ENCODE measurements at regions not wholly inside any gene's neighbourhood (a gene's known extent, or its start where the extent isn't known, plus 50 kb on each side); places are given as distances from the start of the nearest gene placed in this dataset.

DNA sequence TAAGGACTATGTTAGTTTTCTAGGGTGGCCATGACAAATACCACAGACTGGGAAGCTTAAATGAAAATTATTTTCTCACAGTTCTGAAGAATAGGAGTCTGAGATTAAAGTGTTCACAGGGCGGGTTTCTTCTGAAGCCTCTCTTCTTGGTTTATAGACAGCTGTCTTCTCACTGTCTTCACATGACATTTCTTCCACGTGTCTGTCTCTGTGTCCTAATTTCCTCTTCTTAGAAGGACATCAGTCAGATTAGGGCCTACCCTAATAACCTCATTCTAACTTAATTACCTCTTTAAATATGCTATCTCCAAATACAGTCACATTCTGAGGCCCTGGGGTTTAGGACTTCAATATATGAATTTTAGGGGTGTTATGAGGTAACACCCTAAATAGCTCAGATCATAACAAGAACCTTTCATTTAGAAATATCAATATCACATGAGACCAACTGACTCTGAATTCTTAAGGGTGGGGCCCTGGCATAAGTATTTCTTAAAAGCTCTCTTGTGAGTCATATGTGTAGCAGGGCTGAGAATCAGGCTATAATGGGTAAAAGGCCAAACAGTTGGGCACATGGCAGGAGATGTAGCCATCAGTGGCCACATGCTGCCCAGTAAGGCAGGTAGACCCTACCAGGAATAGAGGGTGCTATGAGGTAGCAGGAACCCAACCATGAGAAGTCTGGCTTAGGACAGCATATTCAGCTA is 62.0 kb upstream of the TENT5A start:
- Mint-ChIP-seq H3K4me1 (peaks cover 16% of the 10 kb centered on the region), H3K27ac (no peak overlapping the region), H3K36me3 (no peaks in the 10 kb centered on the region), H3K27me3 (ENCODE audit: low read depth) (no peaks in the 10 kb centered on the region), H3K9me3 (no peaks in the 10 kb centered on the region), H3K4me3 (no peak overlapping the region)
- TF ChIP-seq, protein P1, sequence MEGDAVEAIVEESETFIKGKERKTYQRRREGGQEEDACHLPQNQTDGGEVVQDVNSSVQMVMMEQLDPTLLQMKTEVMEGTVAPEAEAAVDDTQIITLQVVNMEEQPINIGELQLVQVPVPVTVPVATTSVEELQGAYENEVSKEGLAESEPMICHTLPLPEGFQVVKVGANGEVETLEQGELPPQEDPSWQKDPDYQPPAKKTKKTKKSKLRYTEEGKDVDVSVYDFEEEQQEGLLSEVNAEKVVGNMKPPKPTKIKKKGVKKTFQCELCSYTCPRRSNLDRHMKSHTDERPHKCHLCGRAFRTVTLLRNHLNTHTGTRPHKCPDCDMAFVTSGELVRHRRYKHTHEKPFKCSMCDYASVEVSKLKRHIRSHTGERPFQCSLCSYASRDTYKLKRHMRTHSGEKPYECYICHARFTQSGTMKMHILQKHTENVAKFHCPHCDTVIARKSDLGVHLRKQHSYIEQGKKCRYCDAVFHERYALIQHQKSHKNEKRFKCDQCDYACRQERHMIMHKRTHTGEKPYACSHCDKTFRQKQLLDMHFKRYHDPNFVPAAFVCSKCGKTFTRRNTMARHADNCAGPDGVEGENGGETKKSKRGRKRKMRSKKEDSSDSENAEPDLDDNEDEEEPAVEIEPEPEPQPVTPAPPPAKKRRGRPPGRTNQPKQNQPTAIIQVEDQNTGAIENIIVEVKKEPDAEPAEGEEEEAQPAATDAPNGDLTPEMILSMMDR (IDR thresholded peaks at IDR 0.05; ENCODE audit: unreplicated experiment): no peak
- no peak for DNase-seq (ENCODE audit: low spot score in 2 of 2, unreplicated experiment in 2 of 2)

DNA sequence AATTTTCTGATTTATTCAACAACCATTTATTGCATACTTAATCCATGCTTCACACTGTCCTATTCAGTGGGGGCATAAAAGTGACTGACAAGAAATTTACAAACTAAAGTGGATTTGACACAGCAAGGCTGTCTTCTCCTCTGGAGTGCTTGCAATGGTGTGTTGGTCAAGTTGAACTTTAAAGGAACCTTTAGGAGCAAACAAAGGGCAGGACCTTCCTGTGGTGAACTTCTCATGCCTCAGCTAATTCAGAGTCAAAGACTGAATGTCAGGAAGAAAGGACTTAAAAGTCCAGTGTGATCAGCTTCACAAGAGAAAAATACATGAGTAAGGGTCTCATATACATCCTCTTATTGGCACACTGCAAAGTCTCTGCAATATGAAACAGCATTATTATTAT is 60.8 kb upstream of the TENT5A start:
- H3K9me3 Mint-ChIP-seq: no peaks in the 10 kb centered on the region
- H3K36me3 Mint-ChIP-seq: no peaks in the 10 kb centered on the region
- no peaks in the 10 kb centered on the region for H3K27me3 Mint-ChIP-seq (ENCODE audit: low read depth)
- TF ChIP-seq, protein P1 (IDR thresholded peaks at IDR 0.05; ENCODE audit: unreplicated experiment): no peak
- H3K4me3 Mint-ChIP-seq: no peak overlapping the region
- no peak overlapping the region for H3K27ac Mint-ChIP-seq
- no peak for DNase-seq (ENCODE audit: low spot score in 2 of 2, unreplicated experiment in 2 of 2)
- peaks cover 19% of the 10 kb centered on the region for H3K4me1 Mint-ChIP-seq

DNA sequence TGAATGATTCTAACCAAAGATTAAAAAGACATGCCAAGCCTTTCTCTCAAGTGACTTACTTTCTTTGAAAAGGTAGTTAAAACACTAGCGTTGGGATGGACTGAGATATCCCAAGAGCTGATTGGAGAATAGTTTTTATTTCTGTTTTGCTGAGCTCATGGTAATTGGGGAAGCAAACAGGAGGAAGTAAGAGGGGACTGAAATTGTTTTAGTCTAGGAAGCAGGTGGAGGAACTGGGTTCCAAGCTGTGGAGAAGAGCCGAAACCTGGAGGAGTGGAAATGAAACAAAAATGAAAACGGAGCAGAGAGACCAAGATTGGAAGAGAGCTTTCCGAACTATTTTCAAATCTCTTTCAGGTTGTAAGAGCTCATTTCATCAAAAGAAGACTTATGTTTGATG is 59.9 kb upstream of the TENT5A start:
- TF ChIP-seq, protein P1 (IDR thresholded peaks at IDR 0.05; ENCODE audit: unreplicated experiment): no peak
- DNase-seq (ENCODE audit: low spot score in 2 of 2, unreplicated experiment in 2 of 2): no peak
- Mint-ChIP-seq H3K4me3 (no peak overlapping the region), H3K27ac (no peak overlapping the region), H3K27me3 (ENCODE audit: low read depth) (no peaks in the 10 kb centered on the region), H3K36me3 (no peaks in the 10 kb centered on the region), H3K4me1 (peaks cover 19% of the 10 kb centered on the region), H3K9me3 (no peaks in the 10 kb centered on the region)

GRCh38 chr6:81808851-81809570 is 56.5 kb upstream of the TENT5A start:
- Mint-ChIP-seq H3K36me3 (no peaks in the 10 kb centered on the region), H3K9me3 (no peaks in the 10 kb centered on the region), H3K27me3 (ENCODE audit: low read depth) (no peaks in the 10 kb centered on the region), H3K4me1 (peaks cover 10% of the 10 kb centered on the region), H3K4me3 (peak overlapping the region; percentile 7), H3K27ac (peak overlapping the region; percentile 13)
- TF ChIP-seq, protein P1 (IDR thresholded peaks at IDR 0.05; ENCODE audit: unreplicated experiment): no peak
- no peak for DNase-seq (ENCODE audit: low spot score in 2 of 2, unreplicated experiment in 2 of 2)

GRCh38 chr6:81806793-81807565 is 54.5 kb upstream of the TENT5A start:
- no peak overlapping the region for H3K27ac Mint-ChIP-seq

More at GRCh38 chr6:81806793-81807565, 54.5 kb upstream of the TENT5A start:
- DNase-seq (ENCODE audit: low spot score in 2 of 2, unreplicated experiment in 2 of 2): no peak
- TF ChIP-seq, protein P1 (IDR thresholded peaks at IDR 0.05; ENCODE audit: unreplicated experiment): no peak
- no peaks in the 10 kb centered on the region for H3K9me3 Mint-ChIP-seq
- H3K27me3 Mint-ChIP-seq (ENCODE audit: low read depth): no peaks in the 10 kb centered on the region
- no peak overlapping the region for H3K4me3 Mint-ChIP-seq
- peaks cover 10% of the 10 kb centered on the region for H3K4me1 Mint-ChIP-seq
- no peaks in the 10 kb centered on the region for H3K36me3 Mint-ChIP-seq

Measured in mesothelial cell of epicardium (in vitro differentiated cells).